HG03520 (cell line): ENCODE measurements at regions not wholly inside any gene's neighbourhood (a gene's known extent, or its start where the extent isn't known, plus 50 kb on each side); places are given as distances from the start of the nearest gene placed in this dataset.
"Not testable (repeated sequence)": the region's sequence is repeated elsewhere in the genome, so short reads cannot be mapped to it uniquely, and the experiment has no call there.

Source experiments
- ATAC-seq: cut with Tn5 transposase; IDR thresholded peaks from one replicate; pipeline ENCODE4 v1.9.1; 2021; ENCODE audit warnings: mild to moderate bottlenecking, moderate library complexity; ENCODE audit not compliant: unreplicated experiment

DNA sequence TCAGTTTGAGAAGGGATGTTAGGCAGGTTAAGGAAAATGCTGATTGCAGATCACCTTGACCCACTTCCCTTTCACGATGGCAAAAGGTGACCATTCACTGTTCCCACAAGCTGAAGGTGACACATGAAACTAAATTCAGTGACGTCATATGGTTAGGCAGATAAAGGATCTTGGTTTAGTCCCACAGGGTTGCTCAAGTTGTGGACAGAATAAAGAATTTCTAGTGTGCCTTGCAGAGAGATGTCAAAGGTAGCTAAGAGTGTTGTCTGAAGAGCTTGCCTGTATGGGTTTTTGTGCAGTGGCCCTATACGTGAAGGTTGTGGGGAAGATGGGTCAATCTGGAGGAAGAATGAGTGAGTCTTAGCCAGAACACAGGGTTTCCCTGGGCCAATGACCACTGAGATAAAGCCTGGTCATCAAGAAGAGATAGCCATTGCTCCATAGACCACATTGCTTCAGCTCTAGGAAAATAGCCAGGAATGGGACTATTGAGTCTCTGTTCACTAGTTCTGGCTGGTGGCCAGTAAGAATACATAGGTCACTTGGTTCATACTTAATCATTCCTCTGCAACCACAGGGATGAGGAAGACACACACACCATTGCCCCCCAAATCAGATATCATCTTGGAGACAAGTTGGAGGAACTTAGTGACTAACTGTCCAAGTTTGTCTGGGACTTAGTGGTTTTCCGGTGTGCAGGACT is 148.5 kb upstream of the ATXN1 start:
- ATAC-seq, result no peak

DNA sequence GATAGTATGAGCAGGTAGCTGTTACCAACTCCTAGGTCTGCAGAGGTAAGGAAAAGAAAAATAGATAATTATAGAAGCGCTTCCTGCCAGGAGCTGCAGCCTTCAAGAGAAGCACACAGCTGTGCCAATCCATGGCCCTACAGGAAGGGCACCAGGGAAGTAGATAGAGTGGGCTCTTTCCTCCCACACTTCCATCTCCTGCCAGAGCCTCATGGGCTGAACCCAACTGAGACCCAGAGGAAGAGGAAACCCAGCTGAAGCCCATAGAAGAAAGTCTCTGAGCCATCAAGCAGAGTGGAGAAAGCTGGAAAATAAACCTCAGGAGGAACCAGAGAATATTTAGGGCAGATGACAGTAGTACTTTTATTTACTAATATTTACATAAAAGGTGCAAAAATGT is 146.7 kb upstream of the ATXN1 start:
- ATAC-seq, result no peak

DNA sequence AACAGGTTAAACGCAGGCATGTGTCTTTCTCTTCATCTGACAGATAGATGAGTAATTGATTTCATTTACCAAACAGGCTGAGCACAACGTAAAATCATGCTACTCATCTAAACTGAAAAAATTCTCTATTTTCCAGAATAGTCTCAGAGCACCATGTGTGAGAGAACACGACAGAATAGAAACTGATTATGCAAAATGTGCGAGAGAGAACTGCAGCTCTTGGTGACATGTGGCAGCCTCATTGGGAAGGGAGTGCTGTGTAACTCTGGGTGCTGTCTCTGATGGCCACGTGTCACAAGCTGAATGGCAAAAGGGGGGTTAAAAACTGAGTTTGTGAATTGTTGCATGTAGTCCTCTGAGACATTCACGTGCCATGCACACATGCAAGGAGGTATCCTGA is 143.7 kb upstream of the ATXN1 start:
- no peak for ATAC-seq

GRCh38 chr6:16903470-16903869 is 142.2 kb upstream of the ATXN1 start:
- ATAC-seq, result no peak

DNA sequence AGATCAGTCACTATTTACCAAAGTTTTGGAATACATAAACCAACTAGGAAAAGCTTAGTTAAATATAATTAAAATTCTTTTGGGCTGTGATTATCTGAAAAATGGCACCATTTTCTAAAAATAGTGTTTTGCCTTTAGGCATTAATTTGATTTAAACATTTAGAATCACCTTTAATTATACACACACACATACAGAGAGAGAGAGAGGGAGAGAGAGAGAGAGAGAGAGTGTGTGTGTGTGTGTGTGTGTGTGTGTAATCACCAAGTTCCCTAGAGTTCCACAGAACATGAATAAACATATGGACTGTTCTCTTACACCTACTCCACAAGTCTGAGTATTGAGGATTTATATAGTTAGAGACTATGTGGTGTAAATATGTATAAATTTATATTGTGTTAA is 141.2 kb upstream of the ATXN1 start:
- ATAC-seq, result no peak

DNA sequence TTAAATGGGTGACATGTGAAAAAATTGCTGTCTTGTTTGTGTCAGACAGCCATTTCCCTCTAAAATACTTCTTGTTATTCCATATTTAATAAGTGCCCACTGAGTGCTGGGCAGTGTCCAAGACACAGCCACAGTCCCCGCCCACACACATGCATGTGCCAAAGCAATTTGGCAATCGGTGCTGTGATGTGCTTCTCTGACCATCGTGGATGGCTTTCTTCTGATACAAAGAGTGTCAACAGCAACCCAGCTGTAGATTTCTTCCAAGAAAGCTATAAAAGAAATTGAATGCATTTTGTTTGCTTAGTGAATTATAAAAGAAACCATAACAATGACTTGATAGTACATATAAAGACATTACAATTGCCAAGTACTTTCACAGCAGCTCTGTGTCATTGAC is 140.5 kb upstream of the ATXN1 start:
- no peak for ATAC-seq

- ATAC-seq, result no peak
These were observed 140.0 kb upstream of the ATXN1 start for GRCh38 chr6:16901306-16901705.

GRCh38 chr6:16898640-16899396 is 137.6 kb upstream of the ATXN1 start:
- no peak for ATAC-seq

- no peak for ATAC-seq
These were observed 136.4 kb upstream of the ATXN1 start for GRCh38 chr6:16897669-16898068.

- ATAC-seq, result no peak
These were observed 133.0 kb upstream of the ATXN1 start for GRCh38 chr6:16894301-16894700.

DNA sequence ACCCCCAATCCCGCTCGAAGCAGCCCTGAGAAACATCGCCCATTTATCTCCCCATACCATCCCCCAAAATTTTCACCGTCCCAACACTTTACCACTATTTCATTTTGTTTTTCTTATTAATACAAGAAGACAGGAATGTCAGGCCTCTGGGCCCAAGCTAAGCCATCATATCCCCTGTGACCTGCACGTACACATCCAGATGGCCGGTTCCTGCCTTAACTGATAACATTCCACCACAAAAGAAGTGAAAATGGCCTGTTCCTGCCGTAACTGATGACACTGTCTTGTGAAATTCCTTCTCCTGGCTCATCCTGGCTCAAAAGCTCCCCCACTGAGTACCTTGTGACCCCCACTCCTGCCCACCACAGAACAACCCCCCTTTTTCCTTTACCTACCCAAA is 129.8 kb upstream of the ATXN1 start:
- not testable (repeated sequence) for ATAC-seq

GRCh38 chr6:16885411-16886160 is 124.3 kb upstream of the ATXN1 start:
- ATAC-seq, result no peak

DNA sequence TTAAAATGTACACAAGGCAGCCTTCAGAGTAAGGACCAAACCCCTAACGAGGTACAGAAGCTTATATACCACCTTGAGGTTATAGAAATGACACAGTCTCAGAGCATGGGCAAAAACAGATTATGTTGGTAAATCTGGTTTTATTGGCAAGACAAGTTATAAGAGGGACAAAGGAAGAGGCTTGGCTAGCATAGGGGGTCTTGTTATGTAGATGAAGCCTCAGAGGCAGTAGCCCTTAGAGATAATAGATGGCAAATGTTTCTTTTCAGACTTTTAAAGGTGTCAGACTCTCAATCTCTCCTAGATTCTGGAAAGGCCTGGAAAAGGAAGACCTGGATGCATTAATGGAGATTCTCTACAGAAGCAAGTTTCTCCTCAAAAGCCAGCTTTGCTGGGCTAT is 123.3 kb upstream of the ATXN1 start:
- no peak for ATAC-seq

DNA sequence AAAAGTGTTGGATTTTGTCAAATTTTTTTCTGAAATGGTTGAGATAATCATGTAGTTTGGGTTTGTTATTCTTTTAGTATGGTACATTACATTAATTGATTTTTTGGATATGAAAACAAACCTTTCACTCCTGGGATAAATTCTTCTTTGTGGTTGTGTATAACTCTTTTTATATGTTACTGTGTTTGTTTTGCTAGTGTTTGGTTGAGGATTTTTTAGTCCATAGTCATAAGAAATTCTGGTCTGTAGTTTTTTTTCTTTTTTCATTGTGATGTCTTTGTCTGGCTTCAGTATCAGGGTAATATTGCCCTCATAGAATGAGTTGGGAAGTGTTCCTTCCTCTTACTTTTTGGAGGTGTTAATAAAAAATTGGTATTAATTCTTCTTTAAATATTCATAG is 122.2 kb upstream of the ATXN1 start:
- ATAC-seq, result no peak

- no peak for ATAC-seq
These were observed 121.0 kb upstream of the ATXN1 start for GRCh38 chr6:16882230-16882629.

- not testable (repeated sequence) for ATAC-seq
These were observed 115.6 kb upstream of the ATXN1 start for GRCh38 chr6:16876852-16877251.

DNA sequence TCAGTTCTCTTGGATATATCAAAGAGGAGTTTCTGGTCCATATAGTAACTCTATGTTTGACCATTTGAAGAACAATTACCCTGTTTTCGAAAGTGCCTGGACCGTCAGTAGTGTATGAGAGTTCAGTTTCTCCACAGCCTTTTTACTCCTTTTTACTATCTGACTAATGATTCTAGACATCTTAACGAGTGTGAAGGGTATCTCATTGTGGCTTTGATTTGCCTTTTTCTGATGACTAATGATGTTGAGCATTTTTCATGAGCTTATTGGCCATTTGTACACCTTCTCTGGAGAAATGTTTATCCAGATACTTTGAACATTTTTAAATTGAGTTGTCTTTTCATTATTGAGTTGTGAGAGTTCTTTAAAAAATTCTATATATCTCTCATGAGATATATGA is 114.9 kb upstream of the ATXN1 start:
- ATAC-seq, result no peak

GRCh38 chr6:16873698-16874097 is 112.4 kb upstream of the ATXN1 start:
- ATAC-seq, result no peak

DNA sequence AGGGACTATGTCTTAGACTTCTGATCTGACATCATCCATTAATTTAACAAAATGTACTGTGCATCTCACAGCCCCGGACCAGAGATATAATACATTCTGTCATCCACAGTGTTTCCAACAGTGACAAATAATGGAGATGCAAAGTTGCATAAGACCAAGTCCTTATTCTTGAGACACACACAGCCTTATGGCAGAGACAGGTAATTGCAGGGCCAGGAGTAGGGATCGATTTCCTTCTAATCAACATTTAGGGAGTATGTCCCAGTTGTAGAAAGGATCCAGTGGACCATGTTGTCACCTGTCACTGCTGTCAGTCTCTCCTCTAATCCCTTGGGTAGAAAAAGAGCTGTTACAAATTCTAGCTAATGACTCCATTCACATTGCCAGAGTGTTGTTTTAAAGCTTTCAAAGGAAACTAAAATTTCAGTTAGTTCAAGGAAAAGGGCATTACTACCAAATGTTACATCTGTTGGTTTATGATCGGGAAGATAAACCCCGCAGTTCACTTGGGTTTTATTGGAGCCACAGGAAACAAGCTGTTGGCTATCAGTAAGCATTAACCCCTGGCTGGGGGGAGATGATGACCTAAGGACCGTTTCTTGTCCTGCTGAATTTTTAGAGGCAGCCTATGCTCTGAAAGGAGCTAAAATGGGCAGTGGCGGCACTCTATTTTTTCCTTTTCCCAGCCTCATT is 111.4 kb upstream of the ATXN1 start:
- ATAC-seq, result no peak

DNA sequence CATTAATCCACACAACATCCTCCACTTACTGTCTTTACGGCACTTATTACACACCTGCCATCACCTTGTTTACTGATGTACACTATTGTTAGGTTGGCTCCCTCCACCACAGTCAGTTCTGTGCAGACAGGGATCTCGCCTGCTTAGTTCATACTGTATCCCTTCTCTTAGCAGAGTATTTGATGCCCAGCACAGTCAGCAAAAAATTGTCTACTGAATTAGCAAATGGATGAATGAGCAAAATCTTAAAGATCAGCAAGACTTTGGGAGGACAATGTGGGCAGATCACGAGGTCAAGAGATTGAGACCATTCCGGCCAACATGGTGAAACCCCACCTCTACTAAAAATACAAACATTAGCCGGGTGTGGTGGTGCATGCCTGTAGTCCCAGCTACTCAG is 109.8 kb upstream of the ATXN1 start:
- no peak for ATAC-seq

GRCh38 chr6:16868968-16869367 is 107.7 kb upstream of the ATXN1 start:
- no peak for ATAC-seq
